TTC549 (cell line): ENCODE measurements at regions not wholly inside any gene's neighbourhood (a gene's known extent, or its start where the extent isn't known, plus 50 kb on each side); places are given as distances from the start of the nearest gene placed in this dataset.
"Not testable (repeated sequence)": the region's sequence is repeated elsewhere in the genome, so short reads cannot be mapped to it uniquely, and the experiment has no call there.

Experiments
- FAIRE-seq: peaks from 2 replicates; lab custom pipeline; 2012; peaks lifted over from hg19 to GRCh38; lab: Jason Lieb, UNC

- no peak for FAIRE-seq
Observed at GRCh38 chr16:54879681-54880080, 51.0 kb upstream of the IRX5 start.

GRCh38 chr16:54878301-54878700, 52.4 kb upstream of the IRX5 start:
- no peak for FAIRE-seq

- FAIRE-seq, result no peak
Observed at GRCh38 chr16:54875443-54875842, 55.2 kb upstream of the IRX5 start.

GRCh38 chr16:54873716-54874373, 56.8 kb upstream of the IRX5 start:
- not testable (repeated sequence) for FAIRE-seq

GRCh38 chr16:54873071-54873470, 57.6 kb upstream of the IRX5 start:
- no peak for FAIRE-seq

- FAIRE-seq, result no peak
Observed at GRCh38 chr16:54870151-54870550, 60.5 kb upstream of the IRX5 start.

- no peak for FAIRE-seq
Observed at GRCh38 chr16:54867302-54867832, 63.3 kb upstream of the IRX5 start.

- FAIRE-seq, result no peak
Observed at GRCh38 chr16:54862529-54862928, 68.1 kb upstream of the IRX5 start.

GRCh38 chr16:54856871-54857270, 73.8 kb upstream of the IRX5 start:
- no peak for FAIRE-seq

GRCh38 chr16:54847609-54848008, 83.1 kb upstream of the IRX5 start:
- no peak for FAIRE-seq

GRCh38 chr16:54847207-54847606, 83.5 kb upstream of the IRX5 start:
- no peak for FAIRE-seq

GRCh38 chr16:54846766-54847165, 83.9 kb upstream of the IRX5 start:
- FAIRE-seq, result no peak

- FAIRE-seq, result no peak
Observed at GRCh38 chr16:54843424-54843750, 87.3 kb upstream of the IRX5 start.

GRCh38 chr16:54842743-54843423, 87.8 kb upstream of the IRX5 start:
- FAIRE-seq, result no peak

- no peak for FAIRE-seq
Observed at GRCh38 chr16:54829691-54830090, 101.0 kb upstream of the IRX5 start.

GRCh38 chr16:54822892-54823291, 107.8 kb upstream of the IRX5 start:
- no peak for FAIRE-seq

- FAIRE-seq, result no peak
Observed at GRCh38 chr16:54822492-54822891, 108.2 kb upstream of the IRX5 start.

GRCh38 chr16:54821731-54822130, 108.9 kb upstream of the IRX5 start:
- FAIRE-seq, result no peak

GRCh38 chr16:54817940-54818574, 112.6 kb upstream of the IRX5 start:
- FAIRE-seq, result no peak

- FAIRE-seq, result no peak
Observed at GRCh38 chr16:54817432-54817831, 113.2 kb upstream of the IRX5 start.

GRCh38 chr16:54816471-54816870, 114.2 kb upstream of the IRX5 start:
- FAIRE-seq, result no peak

GRCh38 chr16:54815177-54815576, 115.5 kb upstream of the IRX5 start:
- FAIRE-seq, result no peak

GRCh38 chr16:54813778-54814177, 116.9 kb upstream of the IRX5 start:
- FAIRE-seq, result no peak

- FAIRE-seq, result no peak
Observed at GRCh38 chr16:54812229-54812628, 118.4 kb upstream of the IRX5 start.
